DOHH2 (cell line): ENCODE measurements at regions not wholly inside any gene's neighbourhood (a gene's known extent, or its start where the extent isn't known, plus 50 kb on each side); places are given as distances from the start of the nearest gene placed in this dataset.
"Not testable (repeated sequence)": the region's sequence is repeated elsewhere in the genome, so short reads cannot be mapped to it uniquely, and the experiment has no call there.

Experiments
- EZH2phosphoT487 ChIP-seq: fragments of 200-600 bp; sonication (generic); IDR thresholded peaks from 2 replicates; pipeline ENCODE4 v1.6.1; 2017; ENCODE audit warnings: borderline replicate concordance, mild to moderate bottlenecking, antibody characterized with exemption, low read length, moderate library complexity, mixed read lengths
- TF ChIP-seq, protein P1 (sequence below): fragments of 200-600 bp; sonication (generic); IDR thresholded peaks from one replicate; pipeline ENCODE4 v1.5.1; 2014; ENCODE audit warnings: antibody characterized with exemption, mild to moderate bottlenecking, low read depth, low read length; ENCODE audit not compliant: poor library complexity, severe bottlenecking

DNA sequence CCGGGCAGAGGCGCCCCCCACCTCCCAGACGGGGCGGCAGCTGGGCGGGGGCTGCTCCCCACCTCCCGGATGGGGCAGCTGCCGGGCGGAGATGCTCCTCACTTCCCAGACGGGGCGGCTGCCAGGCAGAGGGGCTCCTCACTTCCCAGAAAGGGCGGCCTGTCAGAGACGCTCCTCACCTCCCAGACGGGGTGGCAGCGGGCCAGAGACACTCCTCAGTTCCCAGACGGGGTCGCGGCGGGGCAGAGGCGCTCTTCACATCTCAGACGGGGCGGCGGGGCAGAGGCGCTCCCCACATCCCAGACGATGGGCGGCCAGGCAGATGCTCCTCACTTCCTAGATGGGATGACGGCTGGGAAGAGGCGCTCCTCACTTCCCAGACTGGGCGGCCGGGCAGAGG is 1337.9 kb downstream of the BRINP3 start:
- TF ChIP-seq, protein P1, sequence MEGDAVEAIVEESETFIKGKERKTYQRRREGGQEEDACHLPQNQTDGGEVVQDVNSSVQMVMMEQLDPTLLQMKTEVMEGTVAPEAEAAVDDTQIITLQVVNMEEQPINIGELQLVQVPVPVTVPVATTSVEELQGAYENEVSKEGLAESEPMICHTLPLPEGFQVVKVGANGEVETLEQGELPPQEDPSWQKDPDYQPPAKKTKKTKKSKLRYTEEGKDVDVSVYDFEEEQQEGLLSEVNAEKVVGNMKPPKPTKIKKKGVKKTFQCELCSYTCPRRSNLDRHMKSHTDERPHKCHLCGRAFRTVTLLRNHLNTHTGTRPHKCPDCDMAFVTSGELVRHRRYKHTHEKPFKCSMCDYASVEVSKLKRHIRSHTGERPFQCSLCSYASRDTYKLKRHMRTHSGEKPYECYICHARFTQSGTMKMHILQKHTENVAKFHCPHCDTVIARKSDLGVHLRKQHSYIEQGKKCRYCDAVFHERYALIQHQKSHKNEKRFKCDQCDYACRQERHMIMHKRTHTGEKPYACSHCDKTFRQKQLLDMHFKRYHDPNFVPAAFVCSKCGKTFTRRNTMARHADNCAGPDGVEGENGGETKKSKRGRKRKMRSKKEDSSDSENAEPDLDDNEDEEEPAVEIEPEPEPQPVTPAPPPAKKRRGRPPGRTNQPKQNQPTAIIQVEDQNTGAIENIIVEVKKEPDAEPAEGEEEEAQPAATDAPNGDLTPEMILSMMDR: not testable (repeated sequence)
- TF ChIP-seq EZH2phosphoT487: not testable (repeated sequence)
